ENCODE measurements at regions not wholly inside any gene's neighbourhood (a gene's known extent, or its start where the extent isn't known, plus 50 kb on each side); places are given as distances from the start of the nearest gene placed in this dataset.

- H3K4me3 ChIP-seq (ENCODE audit: low read depth, low read length) = no peak overlapping the region
- DNase-seq (ENCODE audit: low read depth) = no peak
- TF ChIP-seq CTCF (IDR thresholded peaks at IDR 0.05; ENCODE audit: control insufficient read depth, extremely low read depth, insufficient read depth) = no peak
Observed at GRCh38 chr2:67825476-67825875, 237.3 kb downstream of the C1D start.

- no peak for DNase-seq (ENCODE audit: low read depth)
- TF ChIP-seq CTCF (IDR thresholded peaks at IDR 0.05; ENCODE audit: control insufficient read depth, extremely low read depth, insufficient read depth) = no peak
- no peak overlapping the region for H3K4me3 ChIP-seq (ENCODE audit: low read depth, low read length)
Observed at GRCh38 chr2:67828066-67828465, 234.7 kb downstream of the C1D start.

GRCh38 chr2:67829470-67829869 is 233.3 kb downstream of the C1D start:
- TF ChIP-seq CTCF (IDR thresholded peaks at IDR 0.05; ENCODE audit: control insufficient read depth, extremely low read depth, insufficient read depth) = no peak
- no peak overlapping the region for H3K4me3 ChIP-seq (ENCODE audit: low read depth, low read length)
- no peak for DNase-seq (ENCODE audit: low read depth)

- H3K4me3 ChIP-seq (ENCODE audit: low read depth, low read length) = no peak overlapping the region
- no peak for TF ChIP-seq CTCF (IDR thresholded peaks at IDR 0.05; ENCODE audit: control insufficient read depth, extremely low read depth, insufficient read depth)
- DNase-seq (ENCODE audit: low read depth) = no peak
Observed at GRCh38 chr2:67833632-67834031, 229.2 kb downstream of the C1D start.

GRCh38 chr2:67834482-67834881 is 228.3 kb downstream of the C1D start:
- H3K4me3 ChIP-seq (ENCODE audit: low read depth, low read length) = no peak overlapping the region
- DNase-seq (ENCODE audit: low read depth) = no peak
- TF ChIP-seq CTCF (IDR thresholded peaks at IDR 0.05; ENCODE audit: control insufficient read depth, extremely low read depth, insufficient read depth) = no peak

GRCh38 chr2:67835266-67835665 is 227.5 kb downstream of the C1D start:
- DNase-seq (ENCODE audit: low read depth) = no peak
- no peak for TF ChIP-seq CTCF (IDR thresholded peaks at IDR 0.05; ENCODE audit: control insufficient read depth, extremely low read depth, insufficient read depth)
- no peak overlapping the region for H3K4me3 ChIP-seq (ENCODE audit: low read depth, low read length)

- no peak for TF ChIP-seq CTCF (IDR thresholded peaks at IDR 0.05; ENCODE audit: control insufficient read depth, extremely low read depth, insufficient read depth)
- no peak for DNase-seq (ENCODE audit: low read depth)
- no peak overlapping the region for H3K4me3 ChIP-seq (ENCODE audit: low read depth, low read length)
Observed at GRCh38 chr2:67836866-67837265, 225.9 kb downstream of the C1D start.
